ENCODE measurements at regions not wholly inside any gene's neighbourhood (a gene's known extent, or its start where the extent isn't known, plus 50 kb on each side); places are given as distances from the start of the nearest gene placed in this dataset.

DNA sequence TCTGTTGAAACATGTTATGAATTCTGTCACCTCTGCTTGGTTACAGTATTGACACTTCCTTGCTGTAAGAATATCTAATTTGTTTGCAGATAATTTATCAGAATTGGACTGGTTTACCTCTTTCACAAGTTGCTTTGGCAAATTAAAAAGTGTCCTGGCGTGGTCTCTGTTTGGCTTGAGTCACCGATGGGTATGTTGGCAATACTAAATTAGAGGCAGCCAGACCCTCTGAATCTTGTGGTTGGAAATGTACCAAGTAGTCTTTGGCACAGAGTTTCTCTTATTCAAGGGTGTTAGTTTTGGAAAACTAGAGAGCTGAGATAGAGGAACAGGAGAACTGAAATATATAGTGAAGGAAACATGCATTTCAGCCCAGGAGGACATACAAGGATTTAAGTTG lies 521.1 kb upstream of the MGAT4C start:
- H3K9me3 Mint-ChIP-seq: no peaks in the 10 kb centered on the region
- no peaks in the 10 kb centered on the region for H3K36me3 Mint-ChIP-seq (ENCODE audit: low read depth)
- intact Hi-C loops (cut with micrococcal nuclease): no loop called here
- no peaks in the 10 kb centered on the region for H3K27me3 Mint-ChIP-seq
- H3K4me1 Mint-ChIP-seq (ENCODE audit: low read depth): no peaks in the 10 kb centered on the region
- H3K4me3 Mint-ChIP-seq: no peak overlapping the region
- H3K27ac Mint-ChIP-seq: no peak overlapping the region

DNA sequence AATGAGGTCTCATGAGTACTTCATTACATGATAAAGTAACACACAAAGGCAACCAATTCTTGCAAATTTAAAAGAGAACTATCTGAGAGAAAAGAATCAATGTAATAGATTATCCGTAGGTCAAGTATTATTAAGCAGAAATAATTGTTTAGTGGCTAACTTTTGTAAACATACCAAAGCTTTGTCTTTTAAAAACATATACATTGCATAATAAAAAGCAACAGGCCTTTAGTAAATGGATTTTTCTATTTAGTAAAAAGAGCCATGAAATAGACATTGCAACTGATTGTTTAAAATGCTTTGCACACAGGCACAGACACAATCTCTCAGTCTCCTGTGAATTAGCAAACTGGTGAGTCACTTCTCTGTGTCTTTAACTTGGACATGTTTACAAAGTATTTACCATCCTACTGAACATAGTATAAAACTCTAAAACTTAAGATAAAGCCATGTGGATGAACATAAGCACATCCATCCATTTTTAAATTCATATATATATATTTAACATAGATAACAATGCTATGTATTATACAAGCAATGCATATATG lies 518.7 kb upstream of the MGAT4C start:
- H3K9me3 Mint-ChIP-seq: no peaks in the 10 kb centered on the region
- intact Hi-C loops (cut with micrococcal nuclease): no loop called here
- no peaks in the 10 kb centered on the region for H3K27me3 Mint-ChIP-seq
- no peaks in the 10 kb centered on the region for H3K36me3 Mint-ChIP-seq (ENCODE audit: low read depth)
- H3K27ac Mint-ChIP-seq: no peak overlapping the region
- no peaks in the 10 kb centered on the region for H3K4me1 Mint-ChIP-seq (ENCODE audit: low read depth)
- no peak overlapping the region for H3K4me3 Mint-ChIP-seq

DNA sequence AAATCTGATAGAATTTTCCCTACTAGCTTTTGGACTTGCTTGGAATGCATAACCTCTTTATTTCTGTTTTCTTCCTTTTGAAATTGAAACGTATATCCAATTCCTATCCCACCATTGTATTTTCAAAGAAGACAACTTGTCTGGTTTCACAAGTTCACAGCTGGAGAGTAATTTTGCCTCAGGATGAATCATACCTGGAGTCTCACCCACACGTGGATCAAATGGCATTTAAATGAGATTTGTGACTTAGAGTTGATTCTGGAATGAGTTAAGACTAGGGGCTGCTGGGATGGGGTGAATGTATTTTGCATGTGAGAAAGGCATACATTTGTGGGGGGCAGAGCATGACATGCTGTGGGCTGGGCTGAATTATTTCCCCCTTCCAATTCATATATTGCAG lies 516.5 kb upstream of the MGAT4C start:
- no peak overlapping the region for H3K27ac Mint-ChIP-seq
- intact Hi-C loops (cut with micrococcal nuclease): no loop called here
- no peak overlapping the region for H3K4me3 Mint-ChIP-seq
- H3K36me3 Mint-ChIP-seq (ENCODE audit: low read depth): no peaks in the 10 kb centered on the region
- no peaks in the 10 kb centered on the region for H3K27me3 Mint-ChIP-seq
- no peaks in the 10 kb centered on the region for H3K9me3 Mint-ChIP-seq
- no peaks in the 10 kb centered on the region for H3K4me1 Mint-ChIP-seq (ENCODE audit: low read depth)

DNA sequence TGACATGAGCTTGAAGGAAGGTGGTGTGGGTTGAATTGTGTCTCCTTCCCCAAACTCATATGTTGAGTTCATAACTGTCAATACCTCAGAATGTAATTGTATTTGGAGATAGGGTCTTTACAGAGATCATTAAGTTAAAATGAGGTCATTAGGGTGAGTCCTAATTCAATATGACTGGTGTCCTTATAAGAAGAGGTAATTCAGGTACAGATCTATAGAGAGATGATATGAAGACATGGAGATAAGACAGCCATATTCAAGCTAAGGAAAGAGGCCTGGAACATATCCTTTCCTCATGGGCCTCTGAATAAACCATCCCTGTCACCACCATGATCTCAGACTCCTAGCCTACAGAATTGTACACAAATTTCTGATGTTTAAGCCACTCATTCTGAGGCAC lies 514.7 kb upstream of the MGAT4C start:
- intact Hi-C loops (cut with micrococcal nuclease): no loop called here
- Mint-ChIP-seq H3K36me3 (ENCODE audit: low read depth) (no peaks in the 10 kb centered on the region), H3K4me1 (ENCODE audit: low read depth) (no peaks in the 10 kb centered on the region), H3K4me3 (no peak overlapping the region), H3K27me3 (no peaks in the 10 kb centered on the region), H3K9me3 (no peaks in the 10 kb centered on the region), H3K27ac (no peak overlapping the region)

DNA sequence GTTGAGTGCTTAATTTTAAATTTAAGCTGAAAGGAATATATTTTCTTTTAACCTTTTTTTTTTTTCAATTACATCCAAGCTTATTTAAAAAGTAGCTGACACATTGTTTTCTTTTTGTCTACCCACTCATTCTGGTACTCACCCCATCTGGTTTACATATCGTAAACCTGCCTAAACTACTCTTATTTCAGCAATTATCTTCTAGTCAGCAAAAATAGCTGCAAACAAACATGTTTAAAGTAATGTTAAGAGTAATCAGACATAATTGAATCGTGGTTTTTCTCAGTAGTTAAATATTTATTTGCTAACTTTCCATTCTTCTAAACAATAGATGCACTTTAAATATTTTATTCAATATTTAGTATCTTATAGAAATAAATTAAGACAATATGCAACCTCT lies 492.7 kb upstream of the MGAT4C start:
- Mint-ChIP-seq H3K27me3 (no peaks in the 10 kb centered on the region), H3K4me3 (no peak overlapping the region), H3K36me3 (ENCODE audit: low read depth) (no peaks in the 10 kb centered on the region), H3K27ac (no peak overlapping the region), H3K9me3 (no peaks in the 10 kb centered on the region), H3K4me1 (ENCODE audit: low read depth) (no peaks in the 10 kb centered on the region)
- intact Hi-C loops (cut with micrococcal nuclease): no loop called here

DNA sequence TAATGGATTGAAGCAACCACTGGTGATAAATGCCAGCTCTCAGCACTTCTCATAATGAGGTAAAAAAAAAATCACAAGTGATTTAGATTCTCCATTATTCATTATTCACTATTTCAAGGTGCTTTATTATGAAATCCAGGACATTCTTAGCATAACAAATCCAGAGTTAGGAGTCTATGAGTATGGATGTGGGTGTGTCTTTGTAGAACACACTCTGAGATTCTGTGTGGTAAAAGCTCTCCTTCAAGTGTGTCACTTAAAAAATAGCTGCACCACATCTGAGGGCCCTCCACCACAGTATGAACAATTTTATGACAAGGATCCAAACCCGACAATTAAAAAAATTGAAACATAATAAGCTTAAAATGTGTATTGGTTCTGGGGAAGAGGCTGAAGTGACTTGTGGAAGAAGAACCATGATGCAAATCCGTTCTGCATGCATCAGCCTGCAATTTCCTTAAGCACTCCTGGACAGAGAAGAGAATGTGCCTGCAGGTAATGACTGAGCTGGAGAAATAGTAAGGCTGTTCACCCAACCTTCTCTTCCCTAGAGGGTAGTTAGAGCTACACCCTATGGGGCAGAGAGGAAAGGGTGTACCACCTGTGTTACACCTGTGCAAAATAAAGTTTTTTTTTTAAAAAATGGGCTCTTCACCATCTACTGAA lies 488.5 kb upstream of the MGAT4C start:
- no peak overlapping the region for H3K27ac Mint-ChIP-seq
- H3K36me3 Mint-ChIP-seq (ENCODE audit: low read depth): no peaks in the 10 kb centered on the region
- H3K9me3 Mint-ChIP-seq: no peaks in the 10 kb centered on the region
- intact Hi-C loops (cut with micrococcal nuclease): no loop called here
- H3K4me3 Mint-ChIP-seq: no peak overlapping the region
- no peaks in the 10 kb centered on the region for H3K4me1 Mint-ChIP-seq (ENCODE audit: low read depth)
- H3K27me3 Mint-ChIP-seq: no peaks in the 10 kb centered on the region

DNA sequence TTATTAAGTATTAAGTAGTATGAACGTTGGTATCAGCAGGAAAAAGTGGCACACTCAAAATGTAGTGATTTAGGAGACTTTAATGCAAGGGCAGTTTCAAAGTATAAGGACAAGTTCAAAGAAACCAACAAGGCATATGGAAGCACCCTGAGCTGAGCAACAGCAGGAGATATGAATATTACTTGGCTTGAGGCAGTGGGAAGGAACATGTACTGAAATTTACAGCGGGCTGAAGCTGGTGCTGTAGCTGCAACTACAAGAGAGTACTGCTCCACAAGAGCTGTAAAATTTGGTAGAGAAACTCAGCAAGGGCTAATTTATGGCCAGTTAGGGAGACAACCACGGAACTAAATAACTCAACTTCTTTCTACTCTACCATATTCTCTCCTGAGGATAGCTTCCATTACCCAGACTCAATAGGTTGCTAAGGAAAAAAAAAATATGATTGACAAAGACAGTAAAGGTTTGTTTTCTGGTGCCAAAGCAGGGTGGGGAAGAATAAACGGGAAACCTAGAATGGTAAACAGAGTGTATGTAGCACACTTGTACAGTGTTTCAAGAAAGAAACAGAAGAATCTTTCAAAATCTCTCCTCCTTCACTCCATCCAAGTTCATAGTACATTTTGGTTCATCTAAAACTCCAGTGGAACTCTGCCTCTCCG lies 487.8 kb upstream of the MGAT4C start:
- H3K36me3 Mint-ChIP-seq (ENCODE audit: low read depth): no peaks in the 10 kb centered on the region

DNA sequence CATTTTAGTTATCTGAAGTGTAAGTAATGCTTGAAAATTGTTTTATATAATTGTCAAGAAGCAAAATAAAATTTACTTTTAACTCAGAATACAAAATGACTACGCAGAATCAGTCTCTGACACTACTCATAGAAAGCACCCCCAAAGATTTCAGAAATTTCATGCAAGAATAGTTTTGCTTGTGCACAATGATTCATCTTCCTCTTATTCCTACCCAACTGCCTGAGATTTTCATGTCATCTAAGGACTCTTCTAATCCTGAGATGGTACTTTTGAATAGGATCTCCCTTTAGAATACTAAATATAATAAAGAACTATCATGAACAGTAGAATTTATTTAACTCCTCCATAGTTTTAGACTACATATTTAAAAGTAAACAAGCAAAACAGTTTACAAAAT lies 485.3 kb upstream of the MGAT4C start:
- no peaks in the 10 kb centered on the region for H3K4me1 Mint-ChIP-seq (ENCODE audit: low read depth)
- intact Hi-C loops (cut with micrococcal nuclease): no loop called here
- no peaks in the 10 kb centered on the region for H3K9me3 Mint-ChIP-seq
- no peak overlapping the region for H3K27ac Mint-ChIP-seq
- H3K36me3 Mint-ChIP-seq (ENCODE audit: low read depth): no peaks in the 10 kb centered on the region
- no peak overlapping the region for H3K4me3 Mint-ChIP-seq
- no peaks in the 10 kb centered on the region for H3K27me3 Mint-ChIP-seq

More for the DNA sequence above, 487.8 kb upstream of the MGAT4C start:
- Mint-ChIP-seq H3K27ac (no peak overlapping the region), H3K27me3 (no peaks in the 10 kb centered on the region), H3K4me3 (no peak overlapping the region), H3K9me3 (no peaks in the 10 kb centered on the region), H3K4me1 (ENCODE audit: low read depth) (no peaks in the 10 kb centered on the region)
- intact Hi-C loops (cut with micrococcal nuclease): no loop called here

DNA sequence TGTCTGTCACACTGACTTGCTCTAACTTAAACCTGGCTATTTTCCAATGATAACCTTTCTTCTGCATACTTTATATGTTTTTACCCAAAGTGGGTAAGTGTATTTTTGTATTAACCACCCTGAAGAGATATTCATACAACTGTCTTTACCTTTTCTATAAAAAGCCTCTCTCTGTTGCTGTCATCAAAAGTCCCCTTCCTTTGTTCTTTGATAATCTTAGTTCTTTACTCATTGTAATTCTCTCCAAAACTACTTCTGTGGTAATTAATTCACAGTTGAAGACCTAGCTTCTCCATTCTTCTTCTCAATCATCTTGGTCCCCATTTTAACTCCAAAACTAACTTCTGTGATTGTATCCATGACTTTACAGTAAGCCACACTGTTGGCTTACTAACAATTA lies 479.7 kb upstream of the MGAT4C start:
- H3K4me1 Mint-ChIP-seq (ENCODE audit: low read depth): no peaks in the 10 kb centered on the region
- no peaks in the 10 kb centered on the region for H3K27me3 Mint-ChIP-seq
- H3K4me3 Mint-ChIP-seq: no peak overlapping the region
- intact Hi-C loops (cut with micrococcal nuclease): no loop called here
- no peak overlapping the region for H3K27ac Mint-ChIP-seq
- H3K36me3 Mint-ChIP-seq (ENCODE audit: low read depth): no peaks in the 10 kb centered on the region
- no peaks in the 10 kb centered on the region for H3K9me3 Mint-ChIP-seq

DNA sequence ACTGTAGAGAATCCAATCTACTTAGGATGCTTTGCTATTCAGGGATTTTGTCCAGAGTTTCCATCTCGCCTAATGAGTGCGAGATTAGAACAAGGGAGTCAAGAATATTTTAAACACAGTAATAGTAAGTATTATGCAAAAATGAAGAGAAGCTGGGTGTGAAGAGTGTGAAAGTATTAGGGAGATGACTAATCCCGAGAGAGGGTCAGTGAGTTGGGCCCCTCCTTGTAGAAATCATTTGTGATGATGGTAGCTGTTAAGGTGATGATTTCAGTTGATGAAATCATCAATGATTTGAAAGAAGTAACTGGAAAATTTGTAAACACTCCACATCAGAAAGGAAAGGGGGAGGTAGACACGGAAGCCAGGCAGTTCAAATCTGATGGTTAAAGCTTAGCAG lies 478.9 kb upstream of the MGAT4C start:
- H3K27me3 Mint-ChIP-seq: no peaks in the 10 kb centered on the region
- no peaks in the 10 kb centered on the region for H3K36me3 Mint-ChIP-seq (ENCODE audit: low read depth)
- no peaks in the 10 kb centered on the region for H3K4me1 Mint-ChIP-seq (ENCODE audit: low read depth)
- H3K4me3 Mint-ChIP-seq: no peak overlapping the region
- H3K27ac Mint-ChIP-seq: no peak overlapping the region
- H3K9me3 Mint-ChIP-seq: no peaks in the 10 kb centered on the region
- intact Hi-C loops (cut with micrococcal nuclease): no loop called here

DNA sequence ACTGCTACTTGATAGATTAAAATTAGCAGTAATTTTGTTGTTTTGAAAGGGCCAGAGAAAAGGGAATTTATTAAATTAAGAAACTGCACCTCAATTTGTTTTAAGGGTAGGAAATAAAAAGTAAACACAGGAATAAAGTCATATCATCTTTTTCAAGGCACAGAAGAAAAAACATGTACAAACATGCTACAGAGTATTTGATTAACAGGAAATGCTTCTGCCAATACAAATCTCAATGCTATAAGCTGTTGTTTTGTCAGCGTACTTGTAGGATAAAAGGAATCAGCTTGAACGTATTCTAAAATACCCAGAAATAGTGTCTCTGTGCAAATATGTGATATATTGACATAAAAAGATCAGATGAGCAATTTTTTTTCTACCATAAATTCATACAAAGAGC lies 474.0 kb upstream of the MGAT4C start:
- no peak overlapping the region for H3K4me3 Mint-ChIP-seq
- no peaks in the 10 kb centered on the region for H3K36me3 Mint-ChIP-seq (ENCODE audit: low read depth)

DNA sequence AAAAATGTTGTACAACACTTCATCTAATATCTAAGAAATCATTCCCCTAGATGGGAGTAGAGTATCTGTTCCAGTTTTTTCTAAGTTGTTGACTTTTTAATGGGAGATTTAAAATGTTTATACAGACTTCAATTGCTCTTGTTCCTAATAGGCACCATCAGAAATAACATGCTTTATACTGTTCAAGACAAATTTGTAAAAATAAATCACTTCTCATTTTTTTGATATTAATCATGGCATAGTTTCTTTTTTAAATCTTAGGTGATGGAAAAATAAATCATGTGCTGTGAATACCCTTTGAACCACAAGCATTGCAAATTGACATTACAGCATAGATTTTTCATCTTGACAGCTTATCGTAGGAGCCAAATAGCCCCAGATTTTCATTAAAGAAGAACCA lies 473.5 kb upstream of the MGAT4C start:
- no peaks in the 10 kb centered on the region for H3K27me3 Mint-ChIP-seq

More for the DNA sequence above, 474.0 kb upstream of the MGAT4C start:
- H3K4me1 Mint-ChIP-seq (ENCODE audit: low read depth): no peaks in the 10 kb centered on the region
- intact Hi-C loops (cut with micrococcal nuclease): no loop called here
- no peaks in the 10 kb centered on the region for H3K27me3 Mint-ChIP-seq
- no peaks in the 10 kb centered on the region for H3K9me3 Mint-ChIP-seq
- no peak overlapping the region for H3K27ac Mint-ChIP-seq

DNA sequence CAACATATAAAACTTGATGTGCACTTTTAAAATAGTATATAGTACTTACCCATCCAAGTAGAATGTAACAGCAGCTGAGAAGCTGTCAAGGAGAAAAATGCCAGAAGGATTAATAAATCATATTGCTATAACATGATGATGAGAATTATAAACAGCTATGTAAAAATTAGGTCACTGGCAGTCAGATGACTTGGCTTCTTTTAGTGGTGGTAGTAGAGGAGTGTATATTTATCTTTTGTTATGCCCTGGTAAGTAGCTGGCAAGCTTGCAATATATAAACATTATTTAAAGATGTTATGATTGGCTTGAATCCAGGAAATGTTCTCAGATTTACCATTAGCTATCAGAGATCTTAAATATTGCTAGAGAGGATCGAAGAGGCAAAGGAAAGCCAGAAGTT lies 471.0 kb upstream of the MGAT4C start:
- no peak overlapping the region for H3K27ac Mint-ChIP-seq
- H3K36me3 Mint-ChIP-seq (ENCODE audit: low read depth): no peaks in the 10 kb centered on the region
- no peaks in the 10 kb centered on the region for H3K27me3 Mint-ChIP-seq
- intact Hi-C loops (cut with micrococcal nuclease): no loop called here
- no peaks in the 10 kb centered on the region for H3K4me1 Mint-ChIP-seq (ENCODE audit: low read depth)
- no peak overlapping the region for H3K4me3 Mint-ChIP-seq
- H3K9me3 Mint-ChIP-seq: no peaks in the 10 kb centered on the region

More for the DNA sequence above, 473.5 kb upstream of the MGAT4C start:
- intact Hi-C loops (cut with micrococcal nuclease): no loop called here
- H3K4me3 Mint-ChIP-seq: no peak overlapping the region
- no peaks in the 10 kb centered on the region for H3K4me1 Mint-ChIP-seq (ENCODE audit: low read depth)
- H3K9me3 Mint-ChIP-seq: no peaks in the 10 kb centered on the region
- H3K36me3 Mint-ChIP-seq (ENCODE audit: low read depth): no peaks in the 10 kb centered on the region
- H3K27ac Mint-ChIP-seq: no peak overlapping the region

DNA sequence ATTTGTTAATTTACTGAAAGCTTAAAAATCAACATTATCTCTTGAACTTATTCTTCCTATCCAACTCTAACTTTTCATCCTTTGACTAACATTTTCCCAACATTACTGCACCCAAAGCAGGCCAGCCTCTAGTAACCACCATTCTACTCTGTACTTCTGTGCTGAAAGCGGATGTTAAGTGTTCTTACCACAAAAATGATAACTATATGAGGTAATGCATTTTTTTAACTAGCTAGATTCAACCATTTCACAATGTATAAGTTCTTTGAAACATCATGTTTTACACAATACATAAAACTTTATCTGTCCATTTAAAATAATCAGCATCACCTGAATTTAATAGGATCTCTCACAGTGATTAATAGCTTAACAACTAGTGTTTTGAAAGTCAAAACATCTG lies 468.5 kb upstream of the MGAT4C start:
- H3K27ac Mint-ChIP-seq: no peak overlapping the region
- H3K36me3 Mint-ChIP-seq (ENCODE audit: low read depth): no peaks in the 10 kb centered on the region
- intact Hi-C loops (cut with micrococcal nuclease): no loop called here
- no peaks in the 10 kb centered on the region for H3K27me3 Mint-ChIP-seq
- H3K9me3 Mint-ChIP-seq: no peaks in the 10 kb centered on the region
- H3K4me3 Mint-ChIP-seq: no peak overlapping the region
- no peaks in the 10 kb centered on the region for H3K4me1 Mint-ChIP-seq (ENCODE audit: low read depth)

DNA sequence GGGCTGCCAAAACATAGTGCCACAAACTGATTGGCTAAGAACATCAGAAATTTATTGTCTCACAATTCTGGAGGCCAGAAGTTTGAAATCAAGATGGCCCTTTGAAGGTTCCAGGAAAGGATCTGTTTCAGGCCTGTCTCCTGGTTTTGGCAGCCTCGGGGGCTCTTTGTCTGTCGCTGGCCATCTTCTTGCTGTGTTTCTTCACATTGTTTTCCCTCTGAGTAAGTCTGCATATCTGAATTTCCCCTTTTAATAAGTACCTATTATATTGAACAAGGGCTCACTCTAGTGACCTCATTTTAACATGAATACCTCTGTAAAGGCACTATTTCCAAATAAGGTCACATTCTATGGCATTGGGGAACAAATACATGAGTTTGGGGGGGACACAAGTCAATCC lies 467.1 kb upstream of the MGAT4C start:
- intact Hi-C loops (cut with micrococcal nuclease): no loop called here
- no peak overlapping the region for H3K27ac Mint-ChIP-seq
- no peaks in the 10 kb centered on the region for H3K9me3 Mint-ChIP-seq
- no peaks in the 10 kb centered on the region for H3K36me3 Mint-ChIP-seq (ENCODE audit: low read depth)
- no peak overlapping the region for H3K4me3 Mint-ChIP-seq
- H3K27me3 Mint-ChIP-seq: no peaks in the 10 kb centered on the region
- H3K4me1 Mint-ChIP-seq (ENCODE audit: low read depth): no peaks in the 10 kb centered on the region

All from dendritic cell treated with granulocyte-macrophage colony-stimulating factor and Interleukin-4, amounts not matched to agents 40 ng/mL and 50 ng/mL, for 4 days (primary cell).